Activated CD8-positive, alpha-beta memory T cell treated with anti-CD3 and anti-CD28 coated beads, Interleukin-2, amount 50 U/mL, for 1 hour (primary cell): ENCODE measurements at regions not wholly inside any gene's neighbourhood (a gene's known extent, or its start where the extent isn't known, plus 50 kb on each side); places are given as distances from the start of the nearest gene placed in this dataset.
"Not testable (repeated sequence)": the region's sequence is repeated elsewhere in the genome, so short reads cannot be mapped to it uniquely, and the experiment has no call there.

Experiments used
- DNase-seq: peaks from one replicate; pipeline ENCODE4 v3.0.0-alpha.2; 2020; ENCODE audit errors: extremely low read depth

- no peak for DNase-seq
These were observed 171.3 kb downstream of the RPRM start for GRCh38 chr2:153307223-153307622.

GRCh38 chr2:153299809-153300208 lies 178.8 kb downstream of the RPRM start:
- no peak for DNase-seq

DNA sequence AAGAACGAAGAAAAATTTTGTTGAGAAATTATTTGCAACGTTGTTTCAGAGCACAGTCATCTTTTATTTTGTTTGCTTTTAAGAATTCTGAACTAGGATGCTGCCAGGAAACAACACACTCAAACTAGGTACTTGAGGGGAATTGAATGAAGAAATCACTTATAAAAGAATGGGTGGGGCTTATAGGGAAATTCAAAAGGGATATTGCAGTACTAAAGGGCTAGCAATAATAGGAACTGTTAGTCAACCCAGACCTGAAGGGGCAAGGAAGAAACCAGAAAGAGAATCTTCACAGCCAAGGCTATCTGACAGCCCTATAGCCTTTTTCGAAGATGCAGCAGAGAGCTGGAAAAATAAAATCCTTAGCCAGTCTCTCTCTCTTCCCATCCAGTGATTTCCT lies 179.3 kb downstream of the RPRM start:
- no peak for DNase-seq

- DNase-seq = no peak
These were observed 184.3 kb downstream of the RPRM start for GRCh38 chr2:153294199-153294786.

GRCh38 chr2:153291718-153292117 lies 186.8 kb downstream of the RPRM start:
- no peak for DNase-seq

DNA sequence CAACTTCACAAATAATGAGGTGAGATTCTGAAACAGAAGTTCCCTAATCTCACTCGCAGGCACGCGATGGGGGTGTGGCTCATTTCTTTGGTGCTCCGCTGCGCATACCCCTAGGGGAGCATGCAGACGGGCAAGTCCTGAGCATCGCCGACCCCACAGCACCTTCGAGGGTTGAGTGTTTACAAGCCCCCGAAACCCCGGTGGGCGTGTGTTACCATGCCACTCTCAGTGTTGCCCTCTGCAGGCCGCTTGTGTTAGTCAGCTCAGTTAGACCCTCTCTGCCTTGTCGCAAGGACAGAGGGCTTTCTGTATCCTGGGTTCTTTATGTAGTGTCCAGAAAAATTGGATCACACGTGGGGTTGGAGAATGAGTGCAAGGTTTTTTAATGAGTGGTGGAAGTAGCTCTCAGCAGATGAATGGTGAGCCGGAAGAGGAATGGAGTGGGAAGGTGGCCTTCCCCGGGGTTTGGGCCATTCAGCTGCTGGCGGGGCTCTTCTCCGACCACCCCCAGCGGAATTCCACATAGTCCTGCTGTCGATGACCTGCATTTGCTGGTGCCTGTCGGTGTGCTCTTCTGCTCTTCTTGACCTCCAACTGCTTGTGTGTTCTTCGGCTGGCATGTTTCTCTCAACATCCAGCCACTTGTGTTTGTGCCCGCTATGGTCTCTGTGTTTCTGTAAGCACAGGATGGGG lies 191.3 kb downstream of the RPRM start:
- DNase-seq = peak; percentile 1

DNA sequence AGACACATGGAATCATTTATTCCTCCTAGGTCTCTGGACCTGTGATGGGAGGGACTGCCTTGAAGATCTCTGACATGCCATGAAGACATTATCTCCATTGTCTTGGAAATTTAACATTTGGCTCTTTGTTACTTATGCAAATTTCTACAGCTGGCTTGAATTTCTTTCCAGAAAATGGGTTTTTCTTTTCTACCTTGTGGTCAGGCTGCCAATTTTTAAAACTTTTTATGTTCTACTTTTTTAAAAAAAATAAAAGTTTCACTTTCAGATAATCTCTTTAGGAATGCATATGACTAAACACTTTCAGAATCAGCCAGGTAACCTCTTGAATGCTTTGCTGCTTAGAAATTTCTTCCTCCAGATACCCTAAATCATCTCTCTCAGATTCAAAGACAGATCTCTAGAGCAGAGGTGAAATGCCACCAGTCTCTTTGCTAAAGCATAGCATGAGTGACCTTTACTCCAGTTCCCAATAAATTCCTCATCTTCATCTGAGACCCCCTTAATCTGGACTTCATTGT lies 209.6 kb downstream of the RPRM start:
- DNase-seq = no peak

DNA sequence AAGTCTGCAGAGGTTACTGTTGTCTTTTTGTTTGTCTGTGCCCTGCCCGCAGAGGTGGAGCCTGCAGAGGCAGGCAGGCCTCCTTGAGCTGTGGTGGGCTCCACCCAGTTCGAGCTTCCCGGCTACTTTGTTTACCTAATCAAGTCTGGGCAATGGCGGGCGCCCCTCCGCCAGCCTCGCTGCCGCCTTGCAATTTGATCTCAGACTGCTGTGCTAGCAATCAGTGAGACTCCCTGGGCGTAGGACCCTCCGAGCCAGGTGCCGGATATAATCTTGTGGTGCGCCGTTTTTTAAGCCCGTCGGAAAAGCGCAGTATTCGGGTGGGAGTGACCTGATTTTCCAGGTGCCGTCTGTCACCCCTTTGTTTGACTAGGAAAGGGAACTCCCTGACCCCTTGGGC lies 221.7 kb downstream of the RPRM start:
- DNase-seq = not testable (repeated sequence)

GRCh38 chr2:153246636-153247035 lies 231.9 kb downstream of the RPRM start:
- not testable (repeated sequence) for DNase-seq

DNA sequence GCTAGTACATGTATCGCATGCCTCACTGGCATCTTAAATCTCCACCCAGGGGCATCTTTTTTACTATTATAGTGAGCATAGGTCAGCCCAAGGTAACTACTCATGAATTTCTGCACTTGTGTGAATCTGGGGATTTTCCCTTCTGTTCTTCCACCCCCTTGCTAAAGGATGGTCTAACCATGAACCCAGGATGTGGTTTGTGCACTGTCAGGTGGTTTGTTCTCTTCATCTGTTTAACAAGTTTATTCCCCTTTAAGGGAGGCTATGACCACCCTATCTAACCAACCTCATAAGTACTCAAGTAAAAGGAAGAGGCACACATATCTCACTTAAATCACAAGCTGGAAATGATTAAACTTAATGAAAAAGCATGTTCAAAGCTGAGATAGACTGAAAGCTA lies 243.0 kb downstream of the RPRM start:
- DNase-seq = no peak

- DNase-seq = no peak
These were observed 246.1 kb downstream of the RPRM start for GRCh38 chr2:153232464-153232863.

GRCh38 chr2:153230977-153231376 lies 247.6 kb downstream of the RPRM start:
- DNase-seq = no peak

DNA sequence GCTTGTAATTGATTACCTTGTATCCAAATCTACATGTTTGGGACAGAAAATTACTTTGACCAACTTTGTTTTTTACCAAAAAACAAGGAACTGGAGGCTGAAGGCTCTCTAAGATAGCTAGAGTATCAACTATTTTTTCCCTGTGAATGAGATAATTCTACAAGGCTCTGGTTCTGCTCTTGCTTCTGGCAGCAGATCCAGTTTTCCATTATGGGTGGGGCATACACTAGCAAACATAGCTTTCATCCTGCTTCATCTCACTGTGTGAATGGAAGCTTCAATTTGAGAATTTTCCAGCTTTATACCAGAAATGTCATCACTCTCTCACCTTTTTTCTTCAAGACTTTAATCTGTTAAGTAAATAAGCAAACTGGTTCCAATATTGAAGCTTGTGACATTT lies 249.7 kb downstream of the RPRM start:
- DNase-seq = no peak

GRCh38 chr2:153227981-153228380 lies 250.6 kb downstream of the RPRM start:
- no peak for DNase-seq

DNA sequence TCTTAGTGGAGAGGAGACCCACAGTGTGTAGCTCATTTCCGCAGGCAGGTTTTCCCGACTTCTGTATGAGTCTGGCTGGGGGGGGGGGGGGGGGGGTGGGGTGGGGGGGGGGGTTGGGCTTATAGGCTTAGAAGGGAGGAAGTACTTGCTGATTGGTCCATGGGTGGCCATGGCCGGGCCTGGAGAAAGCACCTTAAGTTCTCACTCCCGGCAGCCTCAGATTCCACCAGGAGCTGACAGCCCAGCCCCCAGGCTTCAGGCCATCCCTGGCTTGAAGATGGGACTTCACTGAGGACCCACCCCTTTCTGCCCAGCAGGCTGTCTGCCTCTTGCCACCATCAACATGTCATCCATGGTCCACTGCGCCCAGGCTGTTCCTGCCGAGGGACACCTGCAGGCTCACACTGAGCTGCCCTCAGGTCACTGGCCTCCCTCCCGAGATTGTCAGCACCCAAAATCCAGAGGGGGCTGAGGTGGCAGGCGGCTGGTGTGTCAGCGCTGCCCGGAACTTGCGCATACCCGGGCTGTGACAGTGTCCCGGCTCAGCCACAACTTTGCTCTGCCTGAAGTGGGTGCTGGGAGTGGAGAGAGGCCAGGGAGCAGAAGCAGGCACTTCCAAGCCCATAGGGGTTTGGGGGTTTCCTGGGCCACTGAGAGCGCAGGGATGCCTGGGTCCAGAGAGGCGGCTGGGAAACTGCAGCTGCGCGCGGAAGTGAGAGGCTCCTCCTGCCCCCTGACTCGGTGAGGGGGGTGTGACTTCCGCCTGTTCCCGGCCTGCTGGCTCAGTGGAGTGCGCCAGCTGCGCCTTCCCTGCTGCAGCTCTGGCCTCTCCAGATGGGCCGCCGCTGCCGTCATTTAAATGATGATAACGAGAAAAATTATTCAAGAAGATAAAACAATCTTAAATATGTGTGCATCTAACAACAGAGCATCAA lies 256.1 kb downstream of the RPRM start:
- DNase-seq = no peak

DNA sequence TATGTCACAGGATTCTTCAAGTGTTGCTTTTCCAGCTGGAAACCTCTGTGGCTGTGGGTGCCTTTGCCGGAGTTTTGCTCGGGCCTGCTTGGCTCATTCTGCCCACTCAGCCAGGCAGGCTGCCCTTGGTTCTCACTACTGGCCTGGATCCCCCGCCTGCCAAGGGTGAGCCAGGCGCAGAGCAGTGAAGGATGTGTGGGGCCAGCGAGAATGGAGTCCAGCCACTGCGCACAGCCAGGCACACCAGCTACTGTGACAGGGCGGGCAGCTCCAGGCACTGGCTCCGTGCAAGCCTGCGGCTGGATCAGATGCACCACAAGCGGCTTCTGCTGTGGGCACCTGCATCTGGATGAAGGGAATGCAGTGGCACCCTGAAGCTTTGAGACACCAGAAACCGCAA lies 257.1 kb downstream of the RPRM start:
- no peak for DNase-seq

DNA sequence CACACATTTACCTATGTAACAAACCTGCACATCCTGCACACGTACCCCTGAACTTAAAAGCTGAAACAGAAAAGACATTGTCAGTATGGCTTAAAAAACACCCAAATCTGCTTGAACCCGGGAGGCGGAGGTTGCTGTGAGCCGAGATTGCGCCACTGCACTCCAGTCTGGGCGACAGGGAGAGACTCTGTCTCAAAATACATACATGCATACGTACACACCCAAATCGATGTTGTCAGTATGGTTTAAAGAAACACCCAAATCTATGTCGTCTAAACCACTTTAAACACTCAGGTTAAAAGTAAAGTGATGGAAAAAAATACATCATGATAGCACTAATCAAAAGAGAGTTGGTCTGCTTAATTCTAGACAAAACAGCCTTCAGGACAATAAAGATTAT lies 257.5 kb downstream of the RPRM start:
- DNase-seq = no peak

DNA sequence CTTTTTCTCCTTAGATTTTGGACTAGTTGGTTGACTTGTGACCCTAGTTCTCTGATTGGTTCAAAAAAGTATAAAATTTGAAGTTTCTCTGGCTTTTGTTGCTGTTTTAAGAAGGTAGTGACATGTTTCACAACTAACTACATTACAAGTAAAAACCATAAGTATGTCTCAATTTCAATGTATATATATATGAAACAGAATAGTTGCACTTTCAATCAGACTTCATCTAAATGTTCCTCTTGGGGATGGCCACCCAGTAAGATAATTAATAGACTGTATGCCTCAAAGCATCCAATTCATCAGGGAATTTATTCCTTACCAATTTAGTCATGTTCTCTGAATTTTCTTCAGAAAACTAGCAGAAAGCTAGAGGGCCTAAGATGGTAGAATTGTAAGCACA lies 259.7 kb downstream of the RPRM start:
- no peak for DNase-seq

DNA sequence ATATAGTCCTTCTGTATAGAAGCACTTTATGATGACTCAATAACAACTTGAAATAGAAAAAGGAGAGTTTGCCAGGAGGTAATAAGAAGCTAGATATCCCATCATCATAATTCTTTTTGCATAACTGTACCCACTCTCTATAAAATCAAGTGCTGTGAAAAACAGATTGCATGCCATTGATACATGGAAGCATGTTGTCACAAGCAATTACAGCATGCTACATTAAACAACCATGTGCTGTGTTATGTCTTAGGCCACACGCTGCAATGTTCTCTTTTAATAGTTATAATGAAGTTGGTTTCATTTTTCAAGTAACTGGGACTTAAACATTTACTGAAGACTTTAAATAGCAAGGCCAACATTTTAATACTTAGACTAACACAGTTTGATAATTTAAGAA lies 264.2 kb downstream of the RPRM start:
- DNase-seq = no peak

GRCh38 chr2:153213022-153213421 lies 265.5 kb downstream of the RPRM start:
- DNase-seq = no peak

GRCh38 chr2:153197402-153198386 lies 280.9 kb downstream of the RPRM start:
- no peak for DNase-seq
